ENCODE measurements at regions not wholly inside any gene's neighbourhood (a gene's known extent, or its start where the extent isn't known, plus 50 kb on each side); places are given as distances from the start of the nearest gene placed in this dataset.
"Not testable (repeated sequence)": the region's sequence is repeated elsewhere in the genome, so short reads cannot be mapped to it uniquely, and the experiment has no call there.

DNA sequence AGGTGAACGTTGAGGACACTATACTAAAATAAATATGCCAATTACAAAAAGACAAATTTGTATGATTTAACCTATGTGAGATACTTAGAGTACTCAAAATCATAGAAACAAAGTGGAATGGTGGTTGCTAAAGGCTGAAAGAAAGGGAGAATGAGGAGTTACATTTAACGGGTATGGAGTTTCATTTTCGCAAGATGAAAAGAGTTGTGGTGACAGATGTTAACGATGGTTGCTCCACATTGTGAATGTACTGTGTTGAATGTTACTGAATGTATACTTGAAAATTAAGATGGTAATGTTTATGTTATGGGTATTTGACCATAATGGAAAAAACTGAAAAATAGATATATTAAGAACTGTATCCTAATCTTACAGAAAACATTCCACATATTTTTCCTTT, 51.3 kb upstream of the MOCS2 start:
- in situ Hi-C loops (cut with HindIII; ENCODE audit: low pct_unique_long_range_greater_than_20kb, low sequenced_read_pairs) = no loop called here
- DNase-seq (ENCODE audit: low read depth, low spot score) = no peak

DNA sequence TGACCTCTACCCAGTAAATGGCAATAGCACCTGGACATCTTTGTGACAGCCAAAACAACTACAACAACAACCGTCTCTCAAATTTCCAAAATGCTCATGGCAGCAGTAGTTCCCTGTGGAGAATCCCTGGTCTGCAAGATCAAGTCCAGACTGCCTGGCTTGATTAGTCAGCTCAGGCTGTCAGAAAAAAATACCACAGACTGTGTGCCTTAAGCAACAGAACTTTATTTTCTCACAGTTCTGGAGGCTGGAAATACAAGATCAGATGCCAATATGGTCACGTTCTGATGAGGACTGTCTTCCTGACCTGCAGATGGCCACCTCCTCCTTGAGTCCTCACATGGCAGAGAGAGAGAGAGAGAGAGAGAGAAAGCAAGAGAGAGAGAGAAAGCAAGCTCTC, 52.3 kb upstream of the MOCS2 start:
- in situ Hi-C loops (cut with HindIII; ENCODE audit: low pct_unique_long_range_greater_than_20kb, low sequenced_read_pairs) = no loop called here
- no peak for DNase-seq (ENCODE audit: low read depth, low spot score)

DNA sequence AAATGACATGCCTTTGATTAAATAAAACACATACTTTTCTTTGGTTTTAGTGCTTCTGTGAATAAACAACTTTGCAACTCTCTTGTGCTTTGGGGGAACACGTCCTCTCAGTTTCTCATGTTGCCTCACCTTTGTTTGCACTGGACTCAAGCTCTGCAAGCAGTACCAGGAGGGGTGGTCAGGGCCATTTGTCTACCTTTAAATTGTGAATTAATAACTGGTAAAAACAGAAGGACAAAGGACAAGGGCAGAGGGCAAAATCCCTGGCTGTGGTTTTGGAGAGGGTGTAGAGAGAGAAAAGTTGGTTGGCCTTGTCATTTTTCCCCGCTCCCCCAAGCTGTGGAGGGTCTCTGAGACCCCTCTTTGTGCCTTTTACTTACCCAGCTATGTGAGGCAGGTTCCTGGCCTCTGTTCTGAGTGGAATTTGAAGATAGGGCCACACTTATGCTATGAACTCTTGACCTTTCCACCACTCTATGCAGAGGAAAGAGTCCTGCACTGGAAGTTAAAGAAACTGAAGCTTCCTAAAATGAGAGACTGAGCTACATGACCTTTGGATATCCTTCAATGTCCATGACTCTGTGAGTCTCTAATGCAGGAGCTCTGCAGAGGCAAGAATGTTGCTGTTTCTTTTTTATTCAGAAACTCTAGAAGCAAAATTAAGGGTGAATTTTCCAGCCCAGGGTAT, 55.1 kb upstream of the MOCS2 start:
- no peak for DNase-seq (ENCODE audit: low read depth, low spot score)
- in situ Hi-C loops (cut with HindIII; ENCODE audit: low pct_unique_long_range_greater_than_20kb, low sequenced_read_pairs) = no loop called here

DNA sequence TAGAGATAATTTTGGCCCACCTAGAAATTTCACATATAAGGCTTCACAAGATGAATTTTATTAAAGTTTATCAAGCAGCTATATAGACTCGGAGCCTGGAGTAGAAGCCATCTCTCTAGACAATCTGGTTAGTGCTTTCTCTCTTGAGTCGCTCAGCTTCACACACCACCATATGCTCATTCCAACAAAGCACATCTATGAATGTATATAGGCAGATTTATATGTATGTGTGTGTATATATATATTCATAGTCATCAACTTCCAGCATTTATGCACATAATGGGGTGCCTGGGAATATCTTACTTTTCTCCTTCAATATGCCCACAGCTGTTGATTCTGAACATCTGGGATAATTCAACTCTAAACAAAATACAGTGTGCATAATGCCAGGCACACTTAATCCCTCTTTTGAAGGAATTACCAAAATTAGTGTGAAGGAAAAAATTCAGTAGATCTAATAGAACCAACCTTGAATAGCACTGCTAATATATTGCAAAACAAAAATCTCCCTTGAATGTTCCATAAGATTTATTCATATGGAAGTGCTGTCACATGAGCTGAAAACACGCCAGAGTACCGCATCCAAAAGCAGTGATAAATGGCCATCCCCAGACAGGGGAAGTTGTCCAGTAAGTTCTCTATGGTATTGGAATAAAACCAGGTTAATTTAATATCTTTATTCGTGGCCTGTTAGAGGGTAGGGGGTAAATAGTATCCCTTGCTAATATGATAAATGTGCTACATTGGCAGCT, 56.0 kb upstream of the MOCS2 start:
- in situ Hi-C loops (cut with HindIII; ENCODE audit: low pct_unique_long_range_greater_than_20kb, low sequenced_read_pairs) = no loop called here
- no peak for DNase-seq (ENCODE audit: low read depth, low spot score)

DNA sequence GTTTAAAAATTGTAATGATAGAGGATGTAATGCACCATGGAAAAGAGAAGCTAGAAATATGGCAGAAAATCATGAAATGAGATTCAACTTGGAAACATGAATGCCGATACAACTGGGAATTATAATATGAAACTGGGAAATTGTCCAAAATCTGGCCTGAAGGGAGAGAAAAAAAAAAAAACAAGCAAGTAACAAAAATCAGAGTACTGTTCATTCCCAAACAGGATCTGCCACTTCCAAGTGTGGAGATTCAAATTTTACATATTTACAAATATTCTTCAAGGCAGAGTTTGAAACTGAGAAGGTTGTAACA, 56.6 kb upstream of the MOCS2 start:
- in situ Hi-C loops (cut with HindIII; ENCODE audit: low pct_unique_long_range_greater_than_20kb, low sequenced_read_pairs) = no loop called here
- peak; percentile 7 for DNase-seq (ENCODE audit: low read depth, low spot score)

DNA sequence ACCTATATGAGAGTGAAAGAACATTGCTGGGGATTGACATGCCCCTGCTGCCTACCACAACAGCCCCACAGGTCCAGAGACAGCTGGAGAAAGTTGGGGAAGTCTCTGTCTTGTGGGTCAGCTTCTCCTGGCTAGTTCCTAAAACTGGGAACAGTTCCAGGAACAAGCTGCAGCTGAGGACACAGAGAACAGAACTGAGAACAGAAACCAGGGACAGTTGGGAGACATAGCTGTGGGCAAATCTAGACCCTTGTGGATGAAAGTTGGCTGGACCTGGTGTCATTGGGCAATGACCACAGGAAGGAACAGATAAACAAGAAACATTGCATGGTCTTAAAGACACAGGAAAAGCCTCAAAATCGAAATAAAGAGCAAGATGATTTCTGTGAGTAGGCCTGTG, 58.3 kb upstream of the MOCS2 start:
- in situ Hi-C loops (cut with HindIII; ENCODE audit: low pct_unique_long_range_greater_than_20kb, low sequenced_read_pairs) = no loop called here
- DNase-seq (ENCODE audit: low read depth, low spot score) = peak; percentile 4

DNA sequence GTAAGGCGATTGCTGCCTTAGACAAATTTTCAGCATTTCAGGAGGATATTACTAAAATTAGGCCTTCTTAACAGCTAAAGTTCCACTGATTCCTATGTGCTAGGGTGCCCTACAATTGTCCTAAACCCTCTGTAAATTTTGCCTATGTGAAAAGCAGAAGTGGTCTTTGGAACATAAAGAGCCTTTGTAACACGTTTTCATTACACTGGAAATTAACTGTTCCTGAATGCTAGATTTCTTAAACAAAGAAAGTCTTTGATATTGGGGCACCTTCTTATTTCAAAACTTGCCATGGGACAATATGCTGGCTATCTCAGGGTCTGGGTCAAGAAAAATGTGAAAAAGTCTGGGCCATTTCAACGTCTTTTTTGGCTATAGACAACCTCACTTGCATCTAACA, 60.4 kb upstream of the MOCS2 start:
- peak; percentile 68 for DNase-seq (ENCODE audit: low read depth, low spot score)
- in situ Hi-C loops (cut with HindIII; ENCODE audit: low pct_unique_long_range_greater_than_20kb, low sequenced_read_pairs) = no loop called here

DNA sequence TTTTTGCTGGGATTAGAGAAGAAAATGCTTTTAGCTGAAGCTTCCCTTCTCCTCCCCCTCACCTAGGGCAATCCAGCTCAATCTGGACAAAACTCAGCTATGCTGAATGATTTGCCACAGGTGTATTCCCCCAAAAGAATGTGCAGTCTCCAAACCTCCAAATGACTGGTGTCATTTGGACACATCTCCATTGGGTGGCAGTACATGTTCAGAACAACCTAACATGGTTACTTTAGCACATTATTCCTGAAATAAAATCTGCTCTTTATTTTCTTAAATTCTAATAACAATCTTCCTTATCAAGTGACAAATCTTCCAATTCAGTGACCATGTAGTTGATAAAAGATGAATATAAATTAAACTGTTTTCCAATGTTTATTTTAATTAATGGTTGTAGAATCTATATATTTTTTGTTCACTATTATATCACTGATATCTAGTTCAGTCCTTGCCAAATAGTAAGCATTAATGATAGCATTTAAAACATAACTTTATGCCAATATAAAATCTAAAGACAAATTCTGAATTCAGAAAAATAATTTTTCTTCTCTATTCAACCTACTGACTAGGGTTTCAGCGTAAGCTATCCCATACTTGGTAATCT, 61.3 kb upstream of the MOCS2 start:
- in situ Hi-C loops (cut with HindIII; ENCODE audit: low pct_unique_long_range_greater_than_20kb, low sequenced_read_pairs) = no loop called here
- DNase-seq (ENCODE audit: low read depth, low spot score) = peak; percentile 57

DNA sequence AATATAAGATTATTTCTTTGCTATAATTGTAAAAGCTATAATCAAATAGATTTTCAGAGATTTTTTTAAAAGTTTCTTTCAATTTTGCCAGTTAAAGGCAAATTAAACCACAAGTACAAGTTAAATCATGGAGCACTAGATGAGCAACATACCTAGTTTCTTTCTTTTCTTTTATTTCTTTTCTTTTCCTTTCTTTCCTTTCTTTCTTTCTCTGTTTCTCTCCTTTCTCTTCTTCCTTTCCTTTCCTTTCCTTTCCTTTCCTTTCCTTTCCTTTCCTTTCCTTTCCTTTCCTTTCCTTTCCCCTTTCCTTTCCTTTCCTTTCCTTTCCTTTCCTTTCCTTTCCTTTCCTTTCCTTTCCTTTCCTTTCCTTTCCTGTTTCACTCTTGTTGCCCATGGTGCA, 62.5 kb upstream of the MOCS2 start:
- DNase-seq (ENCODE audit: low read depth, low spot score); in situ Hi-C loops (cut with HindIII; ENCODE audit: low pct_unique_long_range_greater_than_20kb, low sequenced_read_pairs): not testable (repeated sequence)

DNA sequence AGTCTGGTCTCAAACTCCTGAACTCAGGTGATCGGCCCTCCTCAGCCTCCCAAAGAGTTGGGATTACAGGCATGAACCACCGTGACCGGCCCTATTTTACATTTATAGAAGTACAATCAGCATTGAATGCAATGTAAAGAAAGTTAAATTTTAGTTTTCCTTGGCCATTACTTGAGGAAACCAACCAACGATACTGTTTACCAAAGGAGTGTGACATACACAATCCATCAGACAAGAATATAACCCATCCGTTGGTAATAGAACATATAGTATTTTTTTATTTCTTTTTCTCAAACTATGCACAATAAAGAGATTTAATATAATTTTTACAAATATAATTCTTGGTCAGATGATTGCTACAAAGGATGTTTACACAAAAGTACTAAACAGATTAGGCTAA, 63.1 kb upstream of the MOCS2 start:
- no peak for DNase-seq (ENCODE audit: low read depth, low spot score)
- in situ Hi-C loops (cut with HindIII; ENCODE audit: low pct_unique_long_range_greater_than_20kb, low sequenced_read_pairs) = no loop called here

DNA sequence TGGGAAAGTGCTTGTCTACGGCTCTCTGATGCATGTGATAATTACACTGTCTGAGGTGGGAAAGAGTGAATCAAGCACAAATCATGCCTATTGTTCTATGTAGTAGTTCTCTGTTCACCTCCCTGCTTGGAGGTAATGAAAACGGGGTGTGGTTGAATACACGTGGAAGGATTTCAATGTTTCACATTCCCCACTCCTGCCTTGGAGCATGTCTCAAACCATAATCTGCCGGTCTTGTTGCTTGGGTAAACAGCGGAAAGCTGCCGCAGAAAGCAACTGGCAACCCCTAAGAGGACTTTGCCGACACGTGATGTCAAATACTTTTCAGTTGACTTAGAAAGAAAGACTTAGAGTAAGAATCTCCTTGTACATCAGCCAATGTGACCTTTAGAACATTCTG, 63.5 kb upstream of the MOCS2 start:
- DNase-seq (ENCODE audit: low read depth, low spot score) = no peak
- in situ Hi-C loops (cut with HindIII; ENCODE audit: low pct_unique_long_range_greater_than_20kb, low sequenced_read_pairs) = no loop called here

DNA sequence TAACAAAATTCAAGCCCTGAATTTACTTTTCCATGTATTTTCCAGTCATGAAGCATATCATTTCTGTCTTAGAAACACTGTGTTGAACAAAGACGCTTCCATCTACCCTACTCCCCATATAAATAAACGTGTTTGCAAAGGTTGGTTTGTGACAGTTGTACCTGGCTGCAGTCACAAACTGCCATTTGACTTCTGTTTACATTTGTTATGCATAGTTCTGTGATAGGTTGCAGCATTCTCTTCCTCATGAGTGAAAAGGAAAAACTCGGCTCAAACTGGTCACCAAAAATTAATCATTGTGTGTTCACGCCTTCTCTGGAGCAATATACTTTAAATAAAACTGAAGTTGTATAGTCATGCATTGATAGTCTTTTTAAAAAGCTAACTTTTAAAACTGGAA, 69.3 kb upstream of the MOCS2 start:
- in situ Hi-C loops (cut with HindIII; ENCODE audit: low pct_unique_long_range_greater_than_20kb, low sequenced_read_pairs) = no loop called here

DNA sequence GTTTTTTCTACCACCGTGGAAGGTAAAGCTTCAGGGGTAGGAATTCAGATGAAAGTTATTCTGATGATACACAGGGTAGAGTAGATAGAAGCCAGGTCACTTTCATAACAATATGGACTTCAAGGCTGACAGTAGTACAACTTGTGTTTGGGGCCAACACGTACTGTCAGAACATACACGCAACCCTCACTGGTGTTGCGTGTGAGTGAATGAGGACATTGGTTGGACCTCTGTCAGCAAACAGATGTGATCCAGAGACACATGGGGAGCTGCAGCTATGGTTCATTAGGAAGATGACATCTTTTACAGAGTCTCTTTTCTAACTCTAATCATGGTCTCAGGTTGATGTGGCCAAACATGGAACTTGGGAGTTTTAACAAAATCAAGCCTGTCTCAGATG, 70.1 kb upstream of the MOCS2 start:
- DNase-seq (ENCODE audit: low read depth, low spot score) = no peak
- in situ Hi-C loops (cut with HindIII; ENCODE audit: low pct_unique_long_range_greater_than_20kb, low sequenced_read_pairs) = no loop called here

More for the DNA sequence above, 69.3 kb upstream of the MOCS2 start:
- no peak for DNase-seq (ENCODE audit: low read depth, low spot score)

DNA sequence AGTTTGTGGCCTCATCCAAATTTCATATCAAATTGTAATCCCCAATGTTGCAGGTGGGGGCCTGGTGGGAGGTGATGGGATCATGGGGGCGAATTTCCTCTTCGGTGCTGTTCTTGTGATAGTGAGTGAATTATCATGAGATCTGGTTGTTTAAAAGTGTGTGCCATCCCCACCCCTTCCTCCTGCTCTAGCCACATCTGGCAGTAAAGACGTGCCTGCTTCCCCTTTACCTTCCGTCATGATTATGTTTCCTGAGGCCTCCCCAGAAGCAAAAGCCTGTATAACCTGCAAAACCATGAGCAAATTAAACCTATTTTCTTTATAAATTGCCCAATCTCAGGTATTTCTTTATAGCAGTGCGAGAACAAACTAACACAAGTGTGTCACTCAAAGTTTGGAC, 71.0 kb upstream of the MOCS2 start:
- in situ Hi-C loops (cut with HindIII; ENCODE audit: low pct_unique_long_range_greater_than_20kb, low sequenced_read_pairs) = no loop called here
- DNase-seq (ENCODE audit: low read depth, low spot score) = no peak

DNA sequence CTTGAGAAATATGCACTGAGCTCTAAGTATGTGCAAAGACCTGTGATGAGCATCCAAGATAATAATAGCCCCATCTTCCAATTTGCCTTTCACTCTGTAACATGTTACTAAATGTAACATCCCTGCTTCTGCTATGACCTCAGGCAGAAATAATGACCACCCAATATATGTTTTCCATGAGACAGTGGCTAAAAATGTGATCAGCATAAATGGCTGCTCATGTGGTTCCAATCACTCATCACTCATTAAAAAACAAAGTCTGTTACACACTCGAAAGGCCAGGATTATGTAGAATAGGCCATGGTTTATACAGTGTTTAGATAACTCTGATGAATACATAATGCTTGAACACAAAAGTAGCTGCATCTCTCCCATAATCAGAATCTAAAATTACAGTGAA, 71.4 kb upstream of the MOCS2 start:
- DNase-seq (ENCODE audit: low read depth, low spot score) = no peak
- in situ Hi-C loops (cut with HindIII; ENCODE audit: low pct_unique_long_range_greater_than_20kb, low sequenced_read_pairs) = no loop called here

DNA sequence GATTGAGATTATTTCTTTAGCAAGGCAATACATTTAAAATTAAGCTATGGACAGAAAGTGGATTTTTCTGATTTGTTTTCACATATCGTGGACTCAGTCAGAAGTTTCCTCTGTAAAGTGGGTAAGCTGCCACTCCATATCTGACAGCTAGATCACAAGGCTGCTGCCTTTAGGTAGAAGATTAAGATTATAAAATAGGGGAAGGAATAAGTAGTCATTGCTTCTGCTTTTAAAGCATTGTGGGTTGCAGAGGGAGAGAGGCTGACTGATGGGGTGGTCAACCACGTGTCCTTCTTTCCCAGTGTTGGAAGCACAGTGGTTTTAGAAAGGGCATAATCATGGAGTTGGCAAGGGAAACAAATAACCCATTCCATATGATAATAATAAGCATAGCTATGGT, 74.3 kb upstream of the MOCS2 start:
- no peak for DNase-seq (ENCODE audit: low read depth, low spot score)
- in situ Hi-C loops (cut with HindIII; ENCODE audit: low pct_unique_long_range_greater_than_20kb, low sequenced_read_pairs) = no loop called here

DNA sequence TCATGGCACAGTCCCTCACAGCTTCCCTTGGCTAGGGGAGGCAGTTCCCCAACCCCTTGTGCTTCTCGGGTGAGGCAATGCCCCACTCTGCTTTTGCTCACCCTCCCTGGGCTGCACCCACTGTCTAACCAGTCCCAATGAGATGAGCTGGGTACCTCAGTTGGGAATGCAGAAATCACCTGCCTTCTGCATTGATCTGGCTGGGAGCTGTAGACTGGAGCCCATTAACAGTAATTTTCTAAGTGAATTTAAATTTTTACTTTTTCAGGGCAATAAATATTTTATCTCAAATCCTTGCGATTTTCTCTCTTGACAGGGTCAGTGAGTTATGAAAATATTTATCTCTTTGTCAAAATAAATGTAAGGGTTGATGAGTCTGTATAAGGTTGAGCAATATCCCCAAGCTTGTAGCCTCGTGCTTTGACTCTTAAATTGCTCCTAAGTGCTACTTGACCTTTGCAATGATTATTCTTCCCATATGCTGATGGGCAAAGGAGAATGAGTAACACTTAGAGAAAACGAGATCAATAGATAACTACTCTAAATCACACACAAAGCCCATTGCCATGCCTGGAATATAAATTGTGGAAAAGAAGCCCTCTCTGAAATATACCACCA, 82.1 kb upstream of the MOCS2 start:
- in situ Hi-C loops (cut with HindIII; ENCODE audit: low pct_unique_long_range_greater_than_20kb, low sequenced_read_pairs) = no loop called here
- DNase-seq (ENCODE audit: low read depth, low spot score) = no peak

DNA sequence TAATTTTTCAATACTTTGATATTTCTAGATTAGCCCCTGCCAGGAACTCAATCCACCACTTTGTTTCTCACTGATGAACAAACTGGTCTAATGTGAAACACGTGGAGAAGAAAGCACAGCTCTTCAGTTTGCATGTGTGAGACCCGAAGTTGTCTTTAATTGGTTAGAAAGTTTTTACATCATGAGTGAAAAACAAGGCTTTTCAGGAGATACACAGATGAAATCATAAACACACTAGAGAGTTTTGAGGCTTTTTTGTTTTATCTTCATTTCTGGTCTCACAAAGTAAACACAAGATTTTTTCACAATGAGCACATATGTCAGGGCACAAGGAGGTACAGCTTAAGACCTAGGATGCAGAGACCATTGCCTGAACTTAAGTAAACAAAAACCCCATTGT, 84.5 kb upstream of the MOCS2 start:
- in situ Hi-C loops (cut with HindIII; ENCODE audit: low pct_unique_long_range_greater_than_20kb, low sequenced_read_pairs) = no loop called here
- DNase-seq (ENCODE audit: low read depth, low spot score) = no peak

DNA sequence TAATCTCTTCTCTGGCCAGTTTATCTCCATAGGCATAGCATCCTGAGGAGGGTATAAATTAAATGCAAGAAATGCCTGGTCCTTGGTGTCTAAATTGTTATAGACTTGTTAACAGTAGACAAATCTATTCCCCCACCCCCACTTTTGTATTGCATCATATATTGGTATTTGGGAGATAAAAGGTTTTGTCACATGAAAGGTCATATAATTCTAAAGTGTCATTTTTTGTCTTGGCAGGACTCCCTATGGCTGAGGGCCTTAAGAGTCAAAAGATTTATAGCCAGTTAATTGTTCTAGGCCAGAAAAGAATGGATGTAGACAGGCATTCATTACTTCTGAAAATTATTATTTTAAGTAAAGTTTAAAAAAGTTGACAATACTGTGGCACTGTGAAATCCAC, 90.3 kb upstream of the MOCS2 start:
- DNase-seq (ENCODE audit: low read depth, low spot score) = no peak
- in situ Hi-C loops (cut with HindIII; ENCODE audit: low pct_unique_long_range_greater_than_20kb, low sequenced_read_pairs) = no loop called here

Measured in SK-MEL-5 (cell line).